H1 (cell line): ENCODE measurements at regions not wholly inside any gene's neighbourhood (a gene's known extent, or its start where the extent isn't known, plus 50 kb on each side); places are given as distances from the start of the nearest gene placed in this dataset.

Experiments
- CTCF ChIA-PET: fragments of 300-600 bp; sonication (Branson Sonifier 250); formaldehyde crosslinking; loops from one replicate; lab custom pipeline; 2021; ENCODE audit not compliant: partially characterized antibody; lab: Charles Lee
- POLR2A ChIA-PET: fragments of 300-600 bp; sonication (Branson Sonifier 250); formaldehyde crosslinking; loops from one replicate; lab custom pipeline; 2021; ENCODE audit warnings: inconsistent platforms; ENCODE audit not compliant: partially characterized antibody; lab: Charles Lee
- DNase-seq, 2 experiments: peaks; one replicate each; pipeline versions ENCODE4 v3.0.0 to v3.0.0-alpha.2; 2010 to 2022; ENCODE audit warnings: low spot score in 2 of 2, low read depth in 1 of 2, mixed read lengths in 1 of 2
- FAIRE-seq: peaks from 2 replicates; lab custom pipeline; 2011; peaks lifted over from hg19 to GRCh38; lab: Jason Lieb, UNC
- H2AFZ ChIP-seq: 2 replicates; pipeline ENCODE4 v1.8.1; 2012; ENCODE audit warnings: low read length, inconsistent platforms
- H2AK5ac ChIP-seq: 2 replicates; pipeline ENCODE4 v1.6.1; 2013; ENCODE audit warnings: low read depth, low read length
- H2BK120ac ChIP-seq: replicated peaks from 2 replicates; pipeline ENCODE3; 2013; ENCODE audit warnings: low read depth, low read length, inconsistent platforms
- H2BK12ac ChIP-seq: 2 replicates; pipeline ENCODE4 v1.6.1; 2013; ENCODE audit warnings: low read depth, low read length
- H2BK15ac ChIP-seq: 2 replicates; pipeline ENCODE4 v1.6.1; 2013; ENCODE audit warnings: low read length
- H2BK20ac ChIP-seq: 2 replicates; pipeline ENCODE4 v1.6.1; 2013; ENCODE audit warnings: low read length
- H2BK5ac ChIP-seq: 2 replicates; pipeline ENCODE4 v1.6.1; 2013; ENCODE audit warnings: low read depth, low read length
- H3K14ac ChIP-seq: 2 replicates; pipeline ENCODE4 v1.6.1; 2013; ENCODE audit warnings: inconsistent platforms; ENCODE audit not compliant: insufficient read length
- H3K18ac ChIP-seq: 2 replicates; pipeline ENCODE4 v1.6.1; 2013; ENCODE audit warnings: low read length; ENCODE audit errors: extremely low read depth
- H3K23ac ChIP-seq: 2 replicates; pipeline ENCODE4 v1.6.1; 2013; ENCODE audit warnings: inconsistent platforms; ENCODE audit not compliant: insufficient read length
- H3K23me2 ChIP-seq: 2 replicates; pipeline ENCODE4 v1.6.1; 2013; ENCODE audit warnings: low read depth, low read length
- H3K27ac ChIP-seq: 2 replicates; pipeline ENCODE4 v1.6.1; 2011; ENCODE audit warnings: low read depth, low read length, inconsistent platforms
- H3K27me3 ChIP-seq, 4 experiments: replicated peaks in 1 of 4; 1 replicate in 1 of 4; 2 replicates in 3 of 4; pipeline versions ENCODE4 v1.6.1 to v1.8.1; 2011 to 2013; ENCODE audit warnings: low read length in 3 of 4, mild to moderate bottlenecking in 3 of 4, inconsistent platforms in 2 of 4, mixed read lengths in 2 of 4, moderate library complexity in 1 of 4; ENCODE audit not compliant: control insufficient read depth in 3 of 4, insufficient read depth in 3 of 4; ENCODE audit errors: extremely low read depth in 1 of 4
- H3K36me3 ChIP-seq, 4 experiments: 2 replicates each; pipeline versions ENCODE4 v1.6.1 to v1.8.1; 2011 to 2013; ENCODE audit warnings: mild to moderate bottlenecking in 4 of 4, low read length in 3 of 4, moderate library complexity in 2 of 4, control low read depth in 1 of 4, inconsistent platforms in 1 of 4; ENCODE audit not compliant: insufficient read depth in 4 of 4, control insufficient read depth in 2 of 4
- H3K4ac ChIP-seq: replicated peaks from 2 replicates; pipeline ENCODE3; 2013; ENCODE audit warnings: low read length, low read depth, mixed read lengths, inconsistent platforms; ENCODE audit not compliant: insufficient read length
- H3K4me1 ChIP-seq, 4 experiments: replicated peaks in 1 of 4; 1 replicate in 1 of 4; 2 replicates in 3 of 4; pipeline versions ENCODE4 v1.6.1 to v1.8.1; 2011 to 2013; ENCODE audit warnings: low read length in 3 of 4, inconsistent platforms in 2 of 4, mixed read lengths in 1 of 4; ENCODE audit not compliant: insufficient read depth in 4 of 4, control insufficient read depth in 3 of 4
- H3K4me2 ChIP-seq, 2 experiments: 2 replicates each; pipeline versions ENCODE4 v1.6.1 to v1.8.1; 2011 to 2013; ENCODE audit warnings: low read depth in 2 of 2, low read length in 2 of 2, control low read depth in 1 of 2, inconsistent platforms in 1 of 2, mild to moderate bottlenecking in 1 of 2; ENCODE audit not compliant: insufficient read depth in 1 of 2
- H3K4me3 ChIP-seq, 4 experiments: fragments of 200-600, 300-600 bp in 1 of 4; sonication (generic), shearing (Covaris generic), sonication (Bioruptor Twin) in 1 of 4; 2 replicates each; pipeline versions ENCODE4 v1.5.1 to v1.8.1; 2011 to 2016; ENCODE audit warnings: low read length in 4 of 4, low read depth in 3 of 4, control low read depth in 2 of 4, inconsistent platforms in 2 of 4, mild to moderate bottlenecking in 2 of 4, mixed read lengths in 1 of 4, moderate library complexity in 1 of 4; ENCODE audit not compliant: insufficient read depth in 2 of 4; ENCODE audit errors: extremely low read depth in 1 of 4
- H3K56ac ChIP-seq: replicated peaks from 2 replicates; pipeline ENCODE3; 2013; ENCODE audit warnings: low read depth, mild to moderate bottlenecking, mixed read lengths, low read length, inconsistent platforms; ENCODE audit not compliant: insufficient read length
- H3K79me1 ChIP-seq: 2 replicates; pipeline ENCODE4 v1.6.1; 2013; ENCODE audit warnings: low read depth, low read length, control low read depth
- H3K79me2 ChIP-seq, 2 experiments: 2 replicates each; pipeline versions ENCODE4 v1.6.1 to v1.8.1; 2012 to 2013; ENCODE audit warnings: low read length in 2 of 2, mild to moderate bottlenecking in 2 of 2, inconsistent platforms in 1 of 2; ENCODE audit not compliant: insufficient read depth in 2 of 2, control insufficient read depth in 1 of 2
- H3K9ac ChIP-seq, 4 experiments: replicated peaks in 1 of 4; 1 replicate in 1 of 4; 2 replicates in 3 of 4; pipeline versions ENCODE4 v1.6.1 to v1.8.1; 2011 to 2013; ENCODE audit warnings: low read depth in 3 of 4, low read length in 3 of 4, control low read depth in 2 of 4, mild to moderate bottlenecking in 2 of 4, moderate library complexity in 2 of 4, inconsistent platforms in 1 of 4; ENCODE audit errors: extremely low read depth in 1 of 4
- H3K9me3 ChIP-seq, 2 experiments: 2 replicates each; pipeline versions ENCODE4 v1.6.1 to v1.8.1; 2012 to 2013; ENCODE audit warnings: mild to moderate bottlenecking in 2 of 2, moderate library complexity in 2 of 2, control low read depth in 1 of 2, inconsistent platforms in 1 of 2, low read depth in 1 of 2, low read length in 1 of 2, mixed read lengths in 1 of 2; ENCODE audit not compliant: insufficient read depth in 2 of 2
- H4K20me1 ChIP-seq, 2 experiments: replicated peaks in 1 of 2; 2 replicates each; pipeline versions ENCODE3 to v1.8.1; 2011 to 2013; ENCODE audit warnings: inconsistent platforms in 2 of 2, low read length in 2 of 2, mild to moderate bottlenecking in 1 of 2; ENCODE audit not compliant: insufficient read depth in 2 of 2, control insufficient read depth in 1 of 2
- H4K5ac ChIP-seq: 2 replicates; pipeline ENCODE4 v1.6.1; 2013; ENCODE audit warnings: low read length, low read depth, mixed read lengths, inconsistent platforms; ENCODE audit not compliant: insufficient read length
- H4K8ac ChIP-seq: 2 replicates; pipeline ENCODE4 v1.8.0; 2013; ENCODE audit warnings: mild to moderate bottlenecking, moderate library complexity, low read length, inconsistent platforms; ENCODE audit not compliant: insufficient read depth; ENCODE audit errors: extremely low read depth
- H4K91ac ChIP-seq: replicated peaks from 2 replicates; pipeline ENCODE3; 2013; ENCODE audit warnings: low read length, mixed read lengths, inconsistent platforms; ENCODE audit not compliant: insufficient read length
- BCL11A ChIP-seq, 2 experiments: IDR thresholded peaks; one replicate each; pipeline ENCODE4 v1.6.1; 2011; ENCODE audit warnings: low read depth in 2 of 2, low read length in 2 of 2, mild to moderate bottlenecking in 2 of 2
- CBX5 ChIP-seq: fragments of 300-800, 300-1000 bp; sonication (generic); IDR thresholded peaks from 2 replicates; pipeline ENCODE4 v1.7.1; 2016; ENCODE audit warnings: antibody characterized with exemption, low read length, low read depth
- EZH2 ChIP-seq: fragments of 200-600 bp; sonication (generic); IDR thresholded peaks from 2 replicates; pipeline ENCODE4 v1.7.1; 2012; ENCODE audit warnings: low read depth, mild to moderate bottlenecking, moderate library complexity, low read length, inconsistent platforms; ENCODE audit not compliant: severe bottlenecking
- GABPA ChIP-seq: IDR thresholded peaks from 2 replicates; pipeline ENCODE4 v1.6.1; 2011; ENCODE audit warnings: mild to moderate bottlenecking, low read length, moderate library complexity, borderline replicate concordance; ENCODE audit not compliant: insufficient read depth
- HDAC2 ChIP-seq, 2 experiments: fragments of 300-600 bp in 1 of 2; sonication (generic) in 1 of 2; IDR thresholded peaks; 2 replicates each; pipeline ENCODE4 v1.6.1; 2011 to 2012; ENCODE audit warnings: low read depth in 2 of 2, low read length in 2 of 2, mild to moderate bottlenecking in 2 of 2, moderate library complexity in 2 of 2, borderline replicate concordance in 1 of 2, inconsistent platforms in 1 of 2
- HDAC6 ChIP-seq: IDR thresholded peaks from one replicate; pipeline ENCODE4 v1.7.1; 2012; ENCODE audit warnings: low read depth, mild to moderate bottlenecking, inconsistent platforms, low read length, moderate library complexity
- JUN ChIP-seq: IDR thresholded peaks from 2 replicates; pipeline ENCODE4 v1.6.1; 2011; ENCODE audit warnings: low read depth, mild to moderate bottlenecking, improper control_type of control experiment, low read length
- POLR2A ChIP-seq, 2 experiments: IDR thresholded peaks; 1 replicate in 1 of 2; 2 replicates in 1 of 2; pipeline ENCODE4 v1.6.1; 2011; ENCODE audit warnings: low read depth in 2 of 2, low read length in 2 of 2, mild to moderate bottlenecking in 2 of 2; ENCODE audit errors: control extremely low read depth in 1 of 2
- RBBP5 ChIP-seq: IDR thresholded peaks from 2 replicates; pipeline ENCODE4 v1.7.1; 2012; ENCODE audit warnings: low read depth, mild to moderate bottlenecking, inconsistent platforms, low read length, moderate library complexity, borderline replicate concordance
- RNF2 ChIP-seq: fragments of 200-900, 300-1000 bp; sonication (generic); IDR thresholded peaks from 2 replicates; pipeline ENCODE4 v1.7.1; 2016; ENCODE audit warnings: borderline replicate concordance, low read depth, mild to moderate bottlenecking, antibody characterized with exemption, low read length; ENCODE audit not compliant: poor library complexity, severe bottlenecking; ENCODE audit errors: missing control alignments
- RXRA ChIP-seq: IDR thresholded peaks from 2 replicates; pipeline ENCODE4 v1.6.1; 2011; ENCODE audit warnings: low read depth, mild to moderate bottlenecking, low read length, moderate library complexity; ENCODE audit not compliant: insufficient read depth
- SUZ12 ChIP-seq: fragments of 200-600 bp; sonication (generic); IDR thresholded peaks from 2 replicates; pipeline ENCODE4 v1.6.1; 2012; ENCODE audit warnings: mild to moderate bottlenecking, inconsistent platforms, low read length, moderate library complexity, mixed read lengths
- YY1 ChIP-seq: IDR thresholded peaks from 2 replicates; pipeline ENCODE4 v1.6.1; 2011; ENCODE audit warnings: low read depth, mild to moderate bottlenecking, low read length
- WGBS, 2 experiments: shearing (Covaris generic) in 1 of 2; methylation state at CpG; one replicate each; pipeline versions ENCODE4 v1.1.6 to v1.1.7; 2013 to 2015; ENCODE audit warnings: low lambda C conversion rate in 2 of 2, mixed read lengths in 2 of 2, inconsistent platforms in 1 of 2, low coverage in 1 of 2, missing lambda C conversion rate in 1 of 2; ENCODE audit not compliant: insufficient replicate concordance in 2 of 2, insufficient coverage in 1 of 2, insufficient read length in 1 of 2; ENCODE audit errors: extremely low coverage in 1 of 2, missing lambda C conversion rate in 1 of 2; 5-methylcytosine and 5-hydroxymethylcytosine counted together
- TF ChIP-seq, protein P1 (sequence below): IDR thresholded peaks from 2 replicates; pipeline ENCODE4 v1.6.1; 2011; ENCODE audit warnings: low read depth, mild to moderate bottlenecking, low read length; ENCODE audit not compliant: insufficient read depth

GRCh38 chr18:22623513-22623912 is 205.8 kb upstream of the CTAGE1 start:
- H3K23me2 ChIP-seq: no peaks in the 10 kb centered on the region
- no peak overlapping the region for H3K4me3 ChIP-seq
- no peak overlapping the region for H3K18ac ChIP-seq
- H3K36me3 ChIP-seq: no peaks in the 10 kb centered on the region
- H3K79me2 ChIP-seq: no peaks in the 10 kb centered on the region
- no peak overlapping the region for H4K5ac ChIP-seq
- no peak overlapping the region for H2AK5ac ChIP-seq
- 93% methylated on average over 5 of the region's 5 CpGs; no CpG with 5 or more reads in 1 of the 2 experiments for WGBS, 2 experiments
- H4K91ac ChIP-seq: no peak overlapping the region
- no peak overlapping the region for H3K9ac ChIP-seq
- H3K4ac ChIP-seq: no peak overlapping the region
- H3K23ac ChIP-seq: no peak overlapping the region
- H3K27ac ChIP-seq: no peak overlapping the region
- no peak overlapping the region for H3K4me2 ChIP-seq
- DNase-seq (no peak), FAIRE-seq (no peak)
- H4K8ac ChIP-seq: no peak overlapping the region
- H3K14ac ChIP-seq: no peak overlapping the region
- H2BK12ac ChIP-seq: no peak overlapping the region
- H2BK20ac ChIP-seq: no peak overlapping the region
- no peaks in the 10 kb centered on the region for H4K20me1 ChIP-seq
- H3K27me3 ChIP-seq: no peaks in the 10 kb centered on the region
- no peak overlapping the region for H3K56ac ChIP-seq
- no peaks in the 10 kb centered on the region for H3K79me1 ChIP-seq
- no peaks in the 10 kb centered on the region for H3K9me3 ChIP-seq
- no peak overlapping the region for H2BK15ac ChIP-seq
- CTCF ChIA-PET: interaction anchor here (1.2 kb wide), 1 partner anchor 205 kb away, joined by 3 read pairs; no protein-coding TSS in a partner anchor
- no peaks in the 10 kb centered on the region for H3K4me1 ChIP-seq
- H2BK120ac ChIP-seq: no peak overlapping the region
- POLR2A ChIA-PET: no interaction called here
- H2AFZ ChIP-seq: no peak overlapping the region
- H2BK5ac ChIP-seq: no peak overlapping the region
- TF ChIP-seq RXRA: no peak
- no peak for TF ChIP-seq EZH2
- no peak for TF ChIP-seq RNF2
- no peak for TF ChIP-seq YY1
- no peak for TF ChIP-seq BCL11A (IDR thresholded peaks at IDR 0.05; ENCODE audit: low read depth in 2 of 2, low read length in 2 of 2)
- TF ChIP-seq HDAC6: no peak
- TF ChIP-seq GABPA: no peak
- TF ChIP-seq, protein P1, sequence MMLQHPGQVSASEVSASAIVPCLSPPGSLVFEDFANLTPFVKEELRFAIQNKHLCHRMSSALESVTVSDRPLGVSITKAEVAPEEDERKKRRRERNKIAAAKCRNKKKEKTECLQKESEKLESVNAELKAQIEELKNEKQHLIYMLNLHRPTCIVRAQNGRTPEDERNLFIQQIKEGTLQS: no peak
- TF ChIP-seq HDAC2 (IDR thresholded peaks at IDR 0.05; ENCODE audit: borderline replicate concordance in 1 of 2, low read depth in 2 of 2, low read length in 2 of 2): no peak
- no peak for TF ChIP-seq JUN
- TF ChIP-seq SUZ12: no peak
- TF ChIP-seq RBBP5: no peak
- TF ChIP-seq POLR2A (IDR thresholded peaks at IDR 0.05; ENCODE audit: control extremely low read depth in 1 of 2, low read depth in 2 of 2, low read length in 2 of 2): no peak
- TF ChIP-seq CBX5: no peak
